GM18868 (cell line): ENCODE measurements at regions not wholly inside any gene's neighbourhood (a gene's known extent, or its start where the extent isn't known, plus 50 kb on each side); places are given as distances from the start of the nearest gene placed in this dataset.

Experiments used
- ATAC-seq: cut with Tn5 transposase; IDR thresholded peaks from one replicate; pipeline ENCODE4 v1.9.1; 2021; ENCODE audit warnings: mild to moderate bottlenecking, moderate library complexity; ENCODE audit not compliant: unreplicated experiment

DNA sequence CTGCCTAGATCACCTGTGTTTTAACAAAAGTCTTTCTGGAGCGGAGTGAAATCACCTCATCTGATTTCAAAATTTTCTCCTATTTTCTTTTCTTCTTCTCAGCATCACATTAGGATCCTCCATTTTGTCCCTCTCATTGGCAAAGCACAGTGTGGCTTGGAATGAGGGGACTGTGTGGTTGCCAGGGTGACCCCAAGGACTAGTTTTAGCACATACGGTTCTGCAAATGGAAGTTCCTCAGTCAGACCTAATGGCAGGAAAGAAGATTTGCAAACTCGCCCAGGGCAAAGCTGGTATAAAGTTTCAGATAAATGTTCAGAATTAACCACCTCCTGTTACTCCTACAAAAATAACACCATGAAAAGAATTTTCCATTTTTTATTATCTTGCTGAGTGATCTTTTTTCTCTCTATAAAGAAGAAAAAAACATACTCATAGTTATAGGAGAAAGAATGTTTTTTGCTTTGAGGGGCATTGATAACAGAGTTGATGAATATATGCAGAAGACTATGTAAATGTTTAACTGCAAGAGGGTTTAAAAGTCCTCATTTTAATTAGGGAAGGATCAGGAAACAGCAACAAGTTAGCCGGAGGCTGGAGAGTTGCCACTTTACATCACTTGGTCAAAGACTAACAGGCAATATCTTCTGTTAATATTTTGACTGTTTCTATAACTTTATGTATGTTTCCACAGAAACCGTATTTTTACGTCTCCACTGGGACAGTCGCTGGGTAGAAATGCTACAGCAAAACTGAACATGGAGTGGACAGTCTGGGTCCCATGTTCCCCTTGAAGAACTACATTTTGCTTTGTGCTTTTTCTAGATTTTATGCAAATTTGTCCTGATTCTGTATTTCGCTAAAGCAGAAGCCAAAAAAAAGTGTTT is 257.8 kb downstream of the NR2F1-AS1 start:
- ATAC-seq = no peak

DNA sequence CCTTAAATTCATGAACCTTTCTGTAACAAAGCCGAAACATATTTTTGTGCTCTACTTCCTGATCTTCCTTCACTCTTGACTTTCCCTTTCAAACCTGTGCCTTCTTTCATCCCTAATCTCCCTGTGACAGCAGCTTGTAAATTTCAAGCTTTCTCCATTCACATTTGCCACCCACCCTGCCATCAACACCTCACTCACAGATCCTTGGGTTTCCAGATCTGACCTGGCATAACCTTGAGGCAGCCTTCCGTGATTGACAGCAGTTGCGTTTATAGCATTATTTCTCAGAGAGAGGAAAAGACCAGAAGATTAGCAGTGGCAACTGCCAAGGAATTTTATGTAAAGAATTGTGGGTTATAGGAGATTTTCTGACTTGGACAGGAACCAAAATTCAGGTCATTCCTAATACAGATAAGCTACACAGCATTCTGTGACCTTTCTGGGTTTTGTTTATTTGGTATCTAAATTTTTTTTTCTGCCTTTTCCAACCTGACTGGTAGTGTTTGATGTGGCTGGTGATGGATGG is 260.0 kb downstream of the NR2F1-AS1 start:
- no peak for ATAC-seq

DNA sequence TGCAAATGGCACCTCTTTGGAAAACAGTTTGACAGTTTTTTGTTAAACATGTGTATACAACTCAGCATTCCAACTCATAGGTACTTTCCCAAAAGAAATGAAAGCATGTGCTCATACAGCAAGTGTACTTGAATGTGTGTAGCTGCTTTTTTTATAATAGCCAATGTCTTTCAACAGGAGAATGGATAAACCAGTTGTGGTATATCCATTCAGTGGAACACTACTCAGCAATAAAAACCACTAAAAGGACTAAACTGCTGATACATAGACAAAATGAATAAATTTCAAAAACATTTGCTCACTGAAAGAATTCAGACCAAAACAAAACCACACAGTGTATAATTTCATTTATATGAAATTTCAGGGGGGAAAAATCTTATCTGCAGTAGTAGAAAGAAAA is 267.3 kb downstream of the NR2F1-AS1 start:
- no peak for ATAC-seq

DNA sequence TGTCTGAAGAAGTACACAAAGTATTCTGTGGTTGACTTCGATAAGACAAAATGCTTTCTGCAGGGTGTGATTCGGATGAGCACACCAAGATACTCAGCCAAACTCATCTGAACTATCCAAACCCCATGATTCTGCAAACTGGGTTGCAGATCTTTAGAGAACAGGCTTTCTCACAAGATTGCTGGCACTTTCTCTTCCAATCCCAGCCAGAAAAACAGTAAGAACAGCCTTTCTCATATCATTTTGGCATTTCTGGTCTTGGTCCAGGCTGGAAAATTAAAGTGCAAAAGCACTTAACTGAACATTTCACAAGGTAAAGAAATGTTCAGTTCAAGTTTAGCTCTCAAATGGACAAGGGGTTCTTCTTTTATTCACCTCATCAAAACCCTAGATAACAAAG is 269.1 kb downstream of the NR2F1-AS1 start:
- no peak for ATAC-seq

DNA sequence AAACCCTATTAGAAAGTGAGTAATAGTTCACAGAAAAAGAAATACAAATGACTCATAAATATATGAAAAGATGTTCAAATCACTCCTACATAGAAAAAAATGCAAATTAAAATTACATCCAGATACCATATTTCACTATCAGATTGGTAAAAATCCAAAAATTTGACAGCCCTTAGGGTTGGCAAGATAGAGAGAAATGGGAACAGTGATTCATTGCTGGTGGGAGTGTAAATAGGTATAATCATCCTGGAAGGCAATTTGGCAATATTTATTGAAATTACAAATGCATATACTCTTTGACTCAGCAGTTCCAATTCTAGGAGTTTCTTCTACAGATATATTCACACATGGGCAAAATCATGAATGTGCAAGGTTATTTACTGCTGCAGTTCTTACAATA is 273.5 kb downstream of the NR2F1-AS1 start:
- ATAC-seq = no peak

DNA sequence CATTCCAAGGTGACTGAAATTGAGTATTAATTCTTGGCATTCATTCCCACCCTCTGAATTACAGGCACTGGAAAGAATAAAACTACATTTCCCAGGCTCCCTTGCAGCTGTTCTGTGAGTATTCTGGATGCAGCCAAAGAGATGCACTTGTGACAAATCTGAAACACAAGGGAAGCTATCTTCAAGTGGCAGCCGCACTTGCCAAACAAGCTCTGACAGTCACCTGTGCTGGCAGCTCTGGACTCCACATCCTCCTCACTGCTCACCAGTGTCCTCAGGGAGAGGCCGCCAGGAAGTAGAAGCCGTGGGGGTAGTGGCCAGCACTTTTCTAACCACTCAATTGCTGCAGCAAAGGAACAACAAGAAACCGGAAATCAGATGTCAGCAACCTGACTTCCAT is 275.0 kb downstream of the NR2F1-AS1 start:
- no peak for ATAC-seq

DNA sequence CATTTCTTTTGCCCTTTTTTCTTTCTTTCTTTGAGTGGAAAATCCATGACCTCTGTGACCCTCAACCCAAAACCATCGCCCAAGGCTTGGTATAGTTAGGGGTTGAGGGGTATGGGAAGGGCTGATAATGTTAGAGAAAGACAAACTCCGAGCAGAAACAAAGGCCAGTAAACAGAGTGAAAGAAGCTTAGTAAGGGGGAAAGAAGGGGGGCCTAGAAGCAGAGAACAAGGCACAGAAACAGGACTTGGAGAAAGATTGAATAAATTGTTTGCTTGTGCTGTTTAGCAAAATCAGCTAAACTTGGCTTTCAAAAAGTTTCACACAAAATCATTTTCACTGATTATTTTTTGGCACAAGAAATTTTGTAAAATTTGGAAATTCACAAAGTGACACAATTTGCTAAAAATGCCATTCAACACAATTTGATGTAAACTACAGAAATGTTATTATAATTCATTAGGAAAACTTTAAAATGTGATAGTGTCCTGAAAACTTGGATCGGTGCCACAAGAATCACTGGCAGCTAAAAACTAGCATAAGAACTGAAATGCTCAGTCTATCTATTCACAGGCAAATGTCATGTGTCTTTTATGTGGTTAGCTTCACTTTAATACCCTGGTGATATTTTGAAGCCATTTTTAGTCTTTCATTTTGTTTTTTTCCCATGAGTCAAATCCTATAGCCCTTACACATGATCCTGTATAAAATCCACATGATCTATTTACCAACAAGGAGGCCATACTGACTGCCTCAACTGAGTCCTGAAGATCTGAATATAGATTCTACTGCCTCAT is 276.4 kb downstream of the NR2F1-AS1 start:
- ATAC-seq = no peak

DNA sequence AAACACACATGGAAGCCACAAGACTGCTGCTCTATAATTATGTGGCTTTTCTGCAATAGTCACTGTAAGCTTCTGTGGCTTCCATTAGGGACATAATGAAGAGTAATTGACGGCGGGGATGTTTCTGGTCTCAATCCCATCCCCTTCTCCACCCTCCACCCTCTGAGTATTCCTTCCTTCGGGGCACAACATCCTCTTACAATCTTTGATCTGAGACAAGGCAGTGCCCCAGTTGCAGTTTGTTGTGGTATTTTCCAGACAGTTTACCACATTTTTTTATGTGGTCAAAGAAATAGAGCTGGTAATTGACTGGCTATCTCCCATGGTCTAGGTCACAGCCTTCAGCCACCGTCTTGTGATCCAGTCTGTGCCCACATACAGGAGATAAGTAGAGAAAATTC is 277.7 kb downstream of the NR2F1-AS1 start:
- ATAC-seq = no peak

DNA sequence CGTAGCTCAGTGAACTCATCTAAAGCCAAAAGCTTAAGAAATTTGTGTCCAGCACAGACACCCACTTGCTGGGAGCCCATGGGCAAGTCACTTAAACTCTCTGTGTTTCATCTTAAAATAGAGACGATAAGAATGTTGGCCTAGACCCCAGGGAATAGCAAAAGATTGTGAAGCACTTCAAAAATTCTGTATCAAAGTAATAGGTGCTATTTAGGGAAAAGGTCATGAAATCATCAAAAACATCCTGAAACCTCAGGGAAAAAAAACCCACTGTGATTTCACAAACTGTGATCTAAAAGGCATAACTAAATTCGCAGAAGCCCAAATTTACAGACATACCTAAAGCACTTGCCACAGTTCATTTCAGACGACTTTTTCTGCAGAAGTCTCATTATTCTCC is 278.3 kb downstream of the NR2F1-AS1 start:
- no peak for ATAC-seq

DNA sequence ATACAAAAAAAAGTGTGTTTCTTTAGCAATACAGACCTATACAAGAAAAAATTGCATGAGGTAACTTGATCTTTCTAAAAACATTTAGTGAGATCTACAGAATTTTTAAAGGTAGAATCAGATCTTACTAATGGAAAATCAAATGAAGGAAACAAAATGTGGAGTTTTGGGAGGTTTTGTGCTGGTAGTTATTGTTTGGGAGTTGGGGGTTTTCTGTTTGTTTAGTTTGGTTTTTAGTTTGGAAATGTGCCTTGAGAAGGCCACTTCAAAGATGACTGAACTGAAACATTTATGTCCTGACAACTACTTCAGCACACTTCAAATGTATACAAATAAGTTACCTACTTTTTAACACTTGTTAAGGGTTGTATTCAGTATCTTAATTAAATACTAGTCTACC is 280.1 kb downstream of the NR2F1-AS1 start:
- ATAC-seq = no peak

DNA sequence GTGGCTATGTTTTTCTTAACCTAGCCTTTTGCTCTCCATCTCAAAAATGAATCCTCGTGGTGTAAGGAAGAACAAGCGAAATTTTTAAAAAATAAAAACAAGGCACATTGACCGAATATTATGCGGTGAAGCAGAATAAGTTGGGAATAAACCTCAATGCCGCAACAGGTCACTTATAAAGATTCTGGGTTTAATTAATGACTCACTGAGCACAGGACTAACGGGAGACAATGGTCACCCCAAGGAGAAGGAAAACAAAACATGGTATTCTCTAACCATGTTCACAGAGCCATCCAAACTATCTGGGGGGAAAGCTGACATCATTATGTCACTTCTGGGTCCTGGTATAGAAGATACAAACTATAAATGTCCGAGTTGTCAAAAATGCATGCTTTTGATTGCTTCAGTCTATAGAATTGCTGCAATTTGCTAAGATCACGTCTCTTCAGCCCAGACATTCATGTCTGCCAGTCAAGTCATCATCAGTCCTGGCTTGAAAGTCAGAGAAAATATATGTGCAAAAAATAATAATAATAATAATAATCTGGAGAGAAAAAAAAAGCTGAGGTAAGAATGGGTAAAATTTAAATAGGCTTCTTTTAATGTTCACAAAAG is 280.6 kb downstream of the NR2F1-AS1 start:
- ATAC-seq = no peak

DNA sequence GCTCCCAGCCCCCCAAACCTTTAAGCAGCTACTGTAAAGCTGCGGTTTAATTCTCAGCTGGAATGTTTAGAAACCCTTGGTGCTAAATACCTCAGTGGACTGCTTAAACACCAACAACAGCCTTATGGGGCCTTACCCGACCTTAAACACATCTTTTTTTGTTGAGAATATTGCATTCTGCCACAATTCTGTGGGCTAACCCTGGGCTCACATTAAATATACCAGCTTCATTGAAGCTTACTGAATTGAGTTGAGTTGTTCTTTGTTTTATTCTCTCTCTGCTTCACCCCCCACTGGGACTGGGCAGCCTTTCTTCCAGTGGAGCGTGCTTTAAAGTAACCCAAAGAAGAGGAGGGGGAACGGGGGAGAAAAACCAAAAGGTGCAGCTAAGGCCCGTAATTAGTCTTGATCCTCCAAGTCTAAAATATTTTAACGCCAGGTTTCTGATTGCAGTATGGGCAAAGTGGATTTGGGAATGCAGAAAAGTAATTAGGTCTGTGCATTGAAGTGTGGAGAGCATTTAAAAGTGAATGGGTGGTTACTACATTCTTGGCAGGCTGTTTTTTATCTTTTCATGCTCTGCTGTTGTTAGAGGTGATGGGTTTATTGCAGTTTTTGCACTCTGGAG is 281.2 kb downstream of the NR2F1-AS1 start:
- ATAC-seq = no peak

DNA sequence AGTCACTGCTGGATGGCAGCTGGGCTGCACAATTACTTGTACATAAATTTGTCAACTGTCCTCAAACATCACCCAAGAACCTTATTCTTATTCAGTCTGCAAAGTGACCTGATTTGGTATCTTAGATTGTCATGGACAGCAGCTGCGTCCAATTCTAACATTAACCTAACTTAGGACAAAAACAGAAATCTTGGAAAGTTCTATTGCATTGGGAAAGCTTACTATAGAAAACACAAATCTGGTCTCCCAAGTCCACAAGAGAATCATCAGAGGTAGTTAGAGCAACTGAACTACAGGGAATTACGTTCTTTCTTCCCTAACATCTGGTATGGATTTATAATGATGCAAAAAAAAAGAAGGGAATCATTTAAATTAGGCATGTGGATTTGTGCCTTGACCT is 283.9 kb downstream of the NR2F1-AS1 start:
- ATAC-seq = no peak

DNA sequence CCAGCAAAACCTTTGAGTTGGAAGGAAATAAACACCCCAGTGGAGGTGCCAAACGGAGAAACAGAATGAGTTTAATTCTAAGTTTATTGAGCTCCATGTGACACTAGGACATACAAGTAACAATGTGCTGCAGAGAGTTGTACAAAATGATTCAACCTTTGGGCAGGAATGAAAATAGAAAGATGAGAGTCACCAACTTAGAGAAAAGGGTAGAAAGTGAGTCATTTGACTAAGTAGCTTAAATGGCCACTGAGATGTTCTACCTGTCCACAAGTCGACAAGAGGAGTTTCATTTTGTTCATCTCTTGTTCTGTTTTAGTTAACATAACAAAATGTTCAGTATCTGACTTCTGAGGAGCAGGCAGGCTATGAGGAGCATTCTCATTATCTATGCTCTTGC is 284.7 kb downstream of the NR2F1-AS1 start:
- ATAC-seq = no peak

DNA sequence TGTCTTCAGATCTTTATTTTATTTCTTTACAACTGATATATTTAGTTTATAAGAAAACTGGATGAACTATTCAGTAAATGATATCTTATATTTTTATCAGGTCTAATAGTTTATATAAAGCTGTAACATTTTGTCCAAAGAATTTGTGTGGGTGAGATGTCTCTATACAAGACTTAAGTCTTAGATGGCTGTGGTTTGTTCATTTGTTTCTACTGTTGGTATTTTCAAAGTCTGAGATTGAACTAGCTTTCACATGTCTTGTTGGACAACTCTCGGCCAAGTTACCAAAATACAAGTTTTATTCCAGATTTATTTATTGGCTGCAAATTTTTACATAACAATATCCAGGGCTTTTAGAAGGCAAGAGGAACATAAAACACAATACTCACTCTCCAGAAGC is 286.0 kb downstream of the NR2F1-AS1 start:
- ATAC-seq = no peak

DNA sequence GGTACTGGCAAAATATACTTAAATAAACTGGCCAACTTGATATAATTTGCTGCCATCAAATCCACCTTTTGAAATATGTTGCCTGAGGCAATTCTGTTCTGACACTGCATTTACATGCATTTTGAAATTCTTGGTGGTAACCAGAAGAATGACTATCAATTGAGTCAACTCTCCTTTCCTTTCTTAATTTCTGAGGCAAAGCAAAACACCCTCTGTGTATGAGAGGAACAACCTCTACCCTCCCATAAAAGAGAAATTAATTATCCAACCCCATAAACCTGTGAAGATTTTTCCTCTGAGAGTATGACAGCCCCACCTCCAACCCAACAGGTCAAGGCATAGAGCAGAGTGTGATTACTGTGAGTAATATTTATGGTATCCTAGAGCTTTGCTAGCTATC is 286.8 kb downstream of the NR2F1-AS1 start:
- no peak for ATAC-seq

DNA sequence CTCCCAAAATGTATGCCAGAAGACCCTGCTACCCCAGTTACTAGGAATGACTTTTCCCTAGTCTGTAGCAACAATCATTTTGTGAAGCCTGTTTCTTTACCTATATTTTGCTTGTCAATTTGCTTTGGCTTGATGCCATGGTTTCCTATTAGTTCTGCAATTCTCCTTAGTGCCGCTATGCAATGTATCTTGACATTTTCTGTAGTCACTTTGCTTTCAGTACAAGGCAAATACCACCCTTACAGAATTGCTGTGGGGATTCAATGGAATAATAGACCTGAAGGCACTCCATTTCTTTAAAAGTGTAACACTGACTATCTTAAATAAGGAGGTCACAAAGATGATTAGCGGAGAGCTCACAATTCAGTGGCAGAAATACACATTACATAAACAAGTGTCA is 291.1 kb downstream of the NR2F1-AS1 start:
- ATAC-seq = no peak

DNA sequence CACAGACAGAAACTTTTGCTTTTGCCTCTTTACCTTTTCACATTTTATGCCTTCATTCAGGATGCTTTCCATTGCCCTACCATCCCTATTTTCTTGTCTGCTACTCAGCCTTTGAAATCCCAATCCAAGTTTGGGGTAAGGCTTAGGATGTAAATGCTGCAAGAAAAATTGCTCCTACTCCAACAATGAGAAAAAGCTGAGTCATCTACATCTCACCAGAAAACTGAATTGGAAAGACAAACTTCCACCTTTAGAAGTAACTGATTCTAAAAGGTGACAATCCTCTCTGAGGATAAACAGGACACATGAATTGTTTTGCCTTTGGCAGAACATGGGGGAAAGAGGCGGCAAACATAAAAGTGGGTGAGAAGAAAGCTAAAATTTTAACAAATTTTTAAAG is 295.6 kb downstream of the NR2F1-AS1 start:
- ATAC-seq = no peak

DNA sequence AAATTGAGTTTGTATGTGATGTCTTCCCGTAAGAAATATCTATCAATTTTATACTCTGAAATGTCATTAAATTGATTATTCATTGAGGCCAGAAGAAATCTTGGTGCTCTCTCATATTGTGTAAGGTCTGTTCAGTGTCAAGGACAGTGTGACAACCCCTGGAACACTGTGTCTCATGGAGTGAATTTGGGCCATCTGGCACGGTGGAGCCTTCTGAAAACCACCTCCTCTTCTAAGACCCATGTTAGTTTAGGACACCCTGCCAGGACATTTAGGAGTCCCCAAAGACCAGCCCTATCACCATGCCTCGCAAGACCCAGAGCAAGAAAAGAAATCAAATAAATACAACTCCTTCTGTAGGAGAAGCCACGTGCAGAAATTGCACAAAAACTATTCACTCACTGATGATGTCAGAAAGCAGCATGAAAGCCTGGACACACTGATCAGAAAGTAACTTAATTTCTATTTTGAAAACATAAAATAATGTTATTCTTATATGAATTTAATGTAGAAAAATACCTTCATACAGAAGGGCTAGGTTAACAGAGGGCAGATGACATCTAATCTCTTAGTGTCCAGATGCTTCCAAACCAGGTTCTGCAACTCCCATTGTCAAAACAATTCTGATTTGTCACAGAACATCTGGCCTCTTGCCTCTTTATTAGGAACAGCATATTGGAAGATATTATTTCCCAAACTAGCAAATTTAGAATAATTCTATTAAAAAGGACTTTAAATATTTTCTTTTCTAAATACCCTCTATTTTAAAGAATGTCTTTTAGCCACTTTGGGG is 298.8 kb downstream of the NR2F1-AS1 start:
- ATAC-seq = no peak

DNA sequence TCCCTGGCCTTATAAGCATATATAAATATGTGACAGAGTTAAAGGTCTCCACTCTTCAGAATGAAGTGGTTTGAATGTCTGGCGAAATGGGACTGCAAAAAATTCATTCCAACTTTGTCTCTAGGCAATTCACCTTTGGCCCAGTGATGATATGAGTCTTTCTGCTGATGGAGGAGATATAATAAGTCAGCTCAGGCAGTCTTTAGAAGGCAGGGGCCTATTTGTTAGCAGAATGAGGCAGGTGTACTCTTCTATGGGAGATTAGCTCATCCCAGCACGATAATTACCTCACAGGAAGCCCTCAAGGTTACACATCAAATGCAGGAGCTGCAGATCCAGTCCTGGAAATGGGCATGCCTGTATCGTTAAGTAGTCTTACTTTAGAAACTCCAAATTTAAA is 300.5 kb downstream of the NR2F1-AS1 start:
- ATAC-seq = no peak
